ENCODE measurements at regions not wholly inside any gene's neighbourhood (a gene's known extent, or its start where the extent isn't known, plus 50 kb on each side); places are given as distances from the start of the nearest gene placed in this dataset.

DNA sequence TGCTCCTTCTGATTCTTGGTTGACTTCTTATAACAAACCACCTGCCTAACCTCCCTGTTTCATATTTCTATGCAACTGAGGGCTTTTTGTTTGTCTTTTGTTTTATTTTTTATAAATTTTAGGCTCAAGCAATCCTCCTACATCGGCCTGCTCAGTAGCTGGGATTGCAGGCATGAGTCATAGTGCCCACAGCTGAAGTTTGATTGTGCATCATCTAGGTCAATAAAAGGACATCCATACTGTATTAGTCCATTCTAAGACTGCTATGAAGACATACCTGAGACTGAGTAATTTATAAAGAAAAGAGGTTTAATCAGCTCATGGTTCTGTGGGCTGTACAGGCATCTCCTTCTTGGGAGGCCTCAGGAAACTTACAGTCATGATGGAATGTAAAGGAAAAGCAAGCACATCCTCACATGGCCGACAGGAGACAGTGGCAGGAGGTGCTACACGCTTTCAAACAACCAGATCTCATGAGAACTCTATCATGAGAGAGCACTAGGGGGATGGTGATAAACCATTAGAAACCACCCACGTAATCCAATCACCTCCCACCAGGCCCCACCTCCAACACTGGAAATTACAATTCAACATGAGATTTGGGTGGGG, 285.0 kb downstream of the SIPA1L2 start:
- Histone ChIP-seq H3K9ac (replicated peaks in 1 of 4; ENCODE audit: extremely low read depth in 1 of 4, low read depth in 3 of 4, low read length in 3 of 4) (no peak overlapping the region), H3K4me2 (ENCODE audit: insufficient read depth in 1 of 2, low read depth in 2 of 2, low read length in 2 of 2) (no peak overlapping the region), H4K20me1 (replicated peaks in 1 of 2; ENCODE audit: control insufficient read depth in 1 of 2, insufficient read depth in 2 of 2, low read length in 2 of 2) (no peaks in the 10 kb centered on the region), H3K23me2 (ENCODE audit: low read depth, low read length) (no peaks in the 10 kb centered on the region), H3K4me3 (ENCODE audit: extremely low read depth in 1 of 4, insufficient read depth in 2 of 4, low read depth in 3 of 4, low read length in 4 of 4) (no peak overlapping the region), H3K27me3 (replicated peaks in 1 of 4; ENCODE audit: control insufficient read depth in 3 of 4, extremely low read depth in 1 of 4, insufficient read depth in 3 of 4, low read length in 3 of 4) (no peaks in the 10 kb centered on the region), H2BK120ac (replicated peaks; ENCODE audit: low read depth, low read length) (no peak overlapping the region), H3K4ac (replicated peaks; ENCODE audit: insufficient read length, low read depth, low read length) (no peak overlapping the region), H2BK5ac (ENCODE audit: low read depth, low read length) (no peak overlapping the region), H3K18ac (ENCODE audit: extremely low read depth, low read length) (no peak overlapping the region), H3K79me2 (ENCODE audit: control insufficient read depth in 1 of 2, insufficient read depth in 2 of 2, low read length in 2 of 2) (no peaks in the 10 kb centered on the region), H3K27ac (ENCODE audit: low read depth, low read length) (no peak overlapping the region), H2AFZ (ENCODE audit: low read length) (no peak overlapping the region), H3K9me3 (ENCODE audit: insufficient read depth in 2 of 2, low read depth in 1 of 2, low read length in 1 of 2) (no peaks in the 10 kb centered on the region), H4K5ac (ENCODE audit: insufficient read length, low read depth, low read length) (no peak overlapping the region), H3K79me1 (ENCODE audit: low read depth, low read length) (no peaks in the 10 kb centered on the region), H4K8ac (ENCODE audit: extremely low read depth, insufficient read depth, low read length) (no peak overlapping the region), H4K91ac (replicated peaks; ENCODE audit: insufficient read length, low read length) (no peak overlapping the region), H2BK12ac (ENCODE audit: low read depth, low read length) (no peak overlapping the region), H2BK20ac (ENCODE audit: low read length) (no peak overlapping the region), H3K36me3 (ENCODE audit: control insufficient read depth in 2 of 4, insufficient read depth in 4 of 4, low read length in 3 of 4) (no peaks in the 10 kb centered on the region), H3K23ac (ENCODE audit: insufficient read length) (no peak overlapping the region), H3K4me1 (replicated peaks in 1 of 4; ENCODE audit: control insufficient read depth in 3 of 4, insufficient read depth in 4 of 4, low read length in 3 of 4) (no peaks in the 10 kb centered on the region), H3K14ac (ENCODE audit: insufficient read length) (no peak overlapping the region), H2AK5ac (ENCODE audit: low read depth, low read length) (no peak overlapping the region), H3K56ac (replicated peaks; ENCODE audit: insufficient read length, low read depth, low read length) (no peak overlapping the region), H2BK15ac (ENCODE audit: low read length) (no peak overlapping the region)
- POLR2A ChIA-PET (ENCODE audit: partially characterized antibody): no interaction called here
- FAIRE-seq (no peak), DNase-seq (ENCODE audit: low read depth in 1 of 2, low spot score in 2 of 2) (no peak)
- whole genome bisulfite sequencing, 2 experiments (ENCODE audit: extremely low coverage in 1 of 2, insufficient coverage in 1 of 2, insufficient read length in 1 of 2, insufficient replicate concordance in 2 of 2, low coverage in 1 of 2, low lambda C conversion rate in 2 of 2, missing lambda C conversion rate in 1 of 2): 79% methylated on average over 4 of the region's 4 CpGs; no CpG with 5 or more reads in 1 of the 2 experiments
- CTCF ChIA-PET (ENCODE audit: partially characterized antibody): no interaction called here
- TF ChIP-seq POLR2A (IDR thresholded peaks at IDR 0.05; ENCODE audit: control extremely low read depth in 1 of 2, low read depth in 2 of 2, low read length in 2 of 2) (no peak), POU5F1 (IDR thresholded peaks at IDR 0.05; ENCODE audit: low read depth, low read length) (no peak), BCL11A (IDR thresholded peaks at IDR 0.05; ENCODE audit: low read depth in 2 of 2, low read length in 2 of 2) (no peak), SP4 (IDR thresholded peaks at IDR 0.05; ENCODE audit: low read length) (no peak), RBBP5 (IDR thresholded peaks at IDR 0.05; ENCODE audit: borderline replicate concordance, low read depth, low read length) (no peak), MAFK (IDR thresholded peaks at IDR 0.05; ENCODE audit: low read depth, low read length) (no peak), SUZ12 (IDR thresholded peaks at IDR 0.05; ENCODE audit: low read length) (no peak), HDAC2 (IDR thresholded peaks at IDR 0.05; ENCODE audit: borderline replicate concordance in 1 of 2, low read depth in 2 of 2, low read length in 2 of 2) (no peak)

Data from H1 (cell line).